Stimulated activated CD4-positive, alpha-beta T cell treated with anti-CD3 and anti-CD28 coated beads, Interleukin-1b, Interleukin-23, amount 100 ng/mL, for 1 hour (primary cell): ENCODE measurements at regions not wholly inside any gene's neighbourhood (a gene's known extent, or its start where the extent isn't known, plus 50 kb on each side); places are given as distances from the start of the nearest gene placed in this dataset.

ENCODE experiments used
- DNase-seq, 2 donors: peaks; one replicate each; pipeline ENCODE4 v3.0.0-alpha.2; 2020; ENCODE audit warnings: low read depth in 2 of 2

- DNase-seq, result no peak
Measured at GRCh38 chr2:118565786-118566540, 281.5 kb downstream of the EN1 start.

- no peak for DNase-seq
Measured at GRCh38 chr2:118565301-118565700, 282.1 kb downstream of the EN1 start.

- no peak for DNase-seq
Measured at GRCh38 chr2:118562144-118562543, 285.3 kb downstream of the EN1 start.

GRCh38 chr2:118558846-118559245, 288.6 kb downstream of the EN1 start:
- no peak for DNase-seq

- DNase-seq, result no peak
Measured at GRCh38 chr2:118557791-118558190, 289.7 kb downstream of the EN1 start.

- no peak for DNase-seq
Measured at GRCh38 chr2:118557016-118557415, 290.4 kb downstream of the EN1 start.

GRCh38 chr2:118554616-118555015, 292.8 kb downstream of the EN1 start:
- DNase-seq, result no peak

GRCh38 chr2:118549503-118549902, 297.9 kb downstream of the EN1 start:
- DNase-seq, result no peak

- DNase-seq, result no peak
Measured at GRCh38 chr2:118548880-118549488, 298.5 kb downstream of the EN1 start.

GRCh38 chr2:118539290-118539689, 308.2 kb downstream of the EN1 start:
- DNase-seq, result no peak

GRCh38 chr2:118536306-118536705, 311.1 kb downstream of the EN1 start:
- DNase-seq, result no peak

GRCh38 chr2:118535818-118536212, 311.6 kb downstream of the EN1 start:
- DNase-seq, result no peak

- no peak for DNase-seq
Measured at GRCh38 chr2:118535171-118535817, 312.2 kb downstream of the EN1 start.

- no peak for DNase-seq
Measured at GRCh38 chr2:118530976-118531375, 316.5 kb downstream of the EN1 start.

GRCh38 chr2:118529908-118530599, 317.4 kb downstream of the EN1 start:
- no peak for DNase-seq

- DNase-seq, result no peak
Measured at GRCh38 chr2:118527571-118527970, 319.9 kb downstream of the EN1 start.

- no peak for DNase-seq
Measured at GRCh38 chr2:118525346-118525745, 322.1 kb downstream of the EN1 start.

- no peak for DNase-seq
Measured at GRCh38 chr2:118524911-118525310, 322.5 kb downstream of the EN1 start.

- no peak for DNase-seq
Measured at GRCh38 chr2:118523761-118524160, 323.7 kb downstream of the EN1 start.

- no peak for DNase-seq
Measured at GRCh38 chr2:118521960-118522359, 325.5 kb downstream of the EN1 start.

GRCh38 chr2:118521272-118521671, 326.2 kb downstream of the EN1 start:
- no peak for DNase-seq

- no peak for DNase-seq
Measured at GRCh38 chr2:118520246-118520645, 327.2 kb downstream of the EN1 start.

GRCh38 chr2:118519511-118519910, 327.9 kb downstream of the EN1 start:
- DNase-seq, result no peak
